ENCODE measurements at regions not wholly inside any gene's neighbourhood (a gene's known extent, or its start where the extent isn't known, plus 50 kb on each side); places are given as distances from the start of the nearest gene placed in this dataset.

GRCh38 chr4:112759313-112759712 is 122.4 kb downstream of the LARP7 start:
- no peaks in the 10 kb centered on the region for H3F3A ChIP-seq (ENCODE audit: insufficient read depth, low read length, poor library complexity, severe bottlenecking)
- no peak overlapping the region for H3K27ac ChIP-seq (ENCODE audit: low read length)
- H3K36me3 ChIP-seq (ENCODE audit: insufficient read depth, low read length), result no peaks in the 10 kb centered on the region
- H3K79me2 ChIP-seq (replicated peaks; ENCODE audit: insufficient read depth, low read length), result no peaks in the 10 kb centered on the region
- H3K9me3 ChIP-seq (ENCODE audit: low read length), result no peaks in the 10 kb centered on the region
- no peaks in the 10 kb centered on the region for H3K9me2 ChIP-seq (ENCODE audit: insufficient read depth, low read length)
- H3K4me3 ChIP-seq (ENCODE audit: low read length), result no peak overlapping the region
- TF ChIP-seq EZH2 (IDR thresholded peaks at IDR 0.05; ENCODE audit: borderline replicate concordance, insufficient read depth, low read length, poor library complexity, severe bottlenecking) (no peak), SMC3 (conservative IDR thresholded peaks at IDR 0.05; ENCODE audit: poor library complexity) (no peak), REST (IDR thresholded peaks at IDR 0.05; ENCODE audit: borderline replicate concordance) (no peak), RAD21 (conservative IDR thresholded peaks at IDR 0.05) (no peak), TAF1 (IDR thresholded peaks at IDR 0.05; ENCODE audit: low read depth) (no peak), POLR2AphosphoS5 (IDR thresholded peaks at IDR 0.05) (no peak), MXI1 (conservative IDR thresholded peaks at IDR 0.05; ENCODE audit: poor library complexity, severe bottlenecking) (no peak), EP300 (conservative IDR thresholded peaks at IDR 0.05; ENCODE audit: poor library complexity, severe bottlenecking) (no peak)
- TF ChIP-seq, protein P1, sequence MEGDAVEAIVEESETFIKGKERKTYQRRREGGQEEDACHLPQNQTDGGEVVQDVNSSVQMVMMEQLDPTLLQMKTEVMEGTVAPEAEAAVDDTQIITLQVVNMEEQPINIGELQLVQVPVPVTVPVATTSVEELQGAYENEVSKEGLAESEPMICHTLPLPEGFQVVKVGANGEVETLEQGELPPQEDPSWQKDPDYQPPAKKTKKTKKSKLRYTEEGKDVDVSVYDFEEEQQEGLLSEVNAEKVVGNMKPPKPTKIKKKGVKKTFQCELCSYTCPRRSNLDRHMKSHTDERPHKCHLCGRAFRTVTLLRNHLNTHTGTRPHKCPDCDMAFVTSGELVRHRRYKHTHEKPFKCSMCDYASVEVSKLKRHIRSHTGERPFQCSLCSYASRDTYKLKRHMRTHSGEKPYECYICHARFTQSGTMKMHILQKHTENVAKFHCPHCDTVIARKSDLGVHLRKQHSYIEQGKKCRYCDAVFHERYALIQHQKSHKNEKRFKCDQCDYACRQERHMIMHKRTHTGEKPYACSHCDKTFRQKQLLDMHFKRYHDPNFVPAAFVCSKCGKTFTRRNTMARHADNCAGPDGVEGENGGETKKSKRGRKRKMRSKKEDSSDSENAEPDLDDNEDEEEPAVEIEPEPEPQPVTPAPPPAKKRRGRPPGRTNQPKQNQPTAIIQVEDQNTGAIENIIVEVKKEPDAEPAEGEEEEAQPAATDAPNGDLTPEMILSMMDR (IDR thresholded peaks at IDR 0.05; ENCODE audit: poor library complexity, severe bottlenecking), result no peak
- no peak overlapping the region for H3K9ac ChIP-seq (ENCODE audit: low read length)
- H4K20me1 ChIP-seq (ENCODE audit: insufficient read depth), result no peaks in the 10 kb centered on the region
- no peak overlapping the region for H2AFZ ChIP-seq (ENCODE audit: low read depth, low read length)
- no peak overlapping the region for H3K4me2 ChIP-seq (ENCODE audit: low read length)
- H3K27me3 ChIP-seq (ENCODE audit: insufficient read depth, low read depth, low read length), result no peaks in the 10 kb centered on the region

DNA sequence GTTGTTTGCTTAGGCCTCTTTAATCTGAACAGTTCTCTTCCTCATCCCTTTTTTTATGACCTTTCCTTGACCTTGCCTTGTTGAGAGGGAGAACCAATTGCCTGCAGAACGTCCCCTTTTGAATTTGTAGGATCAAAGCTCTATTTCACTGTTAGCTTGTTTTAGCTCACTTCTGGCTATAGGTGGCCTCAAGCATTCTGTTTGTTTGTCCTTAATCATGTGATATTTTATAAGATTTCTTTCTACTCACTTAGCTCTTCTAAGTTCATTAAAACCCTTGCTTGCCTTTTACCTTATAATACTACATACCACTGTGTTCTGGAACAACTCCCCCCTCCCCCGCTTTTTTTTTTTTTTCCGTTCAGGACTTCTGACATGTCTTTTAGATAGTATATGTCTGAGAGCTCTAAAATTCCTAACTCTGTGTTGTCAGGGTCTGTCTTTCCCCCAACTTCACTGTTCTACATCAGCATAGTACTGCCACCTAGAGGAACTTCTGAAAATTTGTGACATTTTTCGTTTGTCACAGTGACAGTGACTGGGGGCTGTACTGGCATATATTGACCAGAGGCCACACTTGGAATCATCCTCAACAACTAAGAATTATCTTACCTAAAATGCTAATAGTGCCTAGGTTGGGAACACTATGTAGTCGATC is 128.5 kb downstream of the LARP7 start:
- no peaks in the 10 kb centered on the region for H4K20me1 ChIP-seq (ENCODE audit: insufficient read depth)
- H3K4me3 ChIP-seq (ENCODE audit: low read length), result no peak overlapping the region
- H3K9me2 ChIP-seq (ENCODE audit: insufficient read depth, low read length), result no peaks in the 10 kb centered on the region
- no peak overlapping the region for H3K9ac ChIP-seq (ENCODE audit: low read length)
- H3F3A ChIP-seq (ENCODE audit: insufficient read depth, low read length, poor library complexity, severe bottlenecking), result no peaks in the 10 kb centered on the region
- no peaks in the 10 kb centered on the region for H3K36me3 ChIP-seq (ENCODE audit: insufficient read depth, low read length)
- H3K4me2 ChIP-seq (ENCODE audit: low read length), result no peak overlapping the region
- no peaks in the 10 kb centered on the region for H3K27me3 ChIP-seq (ENCODE audit: insufficient read depth, low read depth, low read length)
- no peak overlapping the region for H3K27ac ChIP-seq (ENCODE audit: low read length)
- H3K79me2 ChIP-seq (replicated peaks; ENCODE audit: insufficient read depth, low read length), result no peaks in the 10 kb centered on the region
- no peak overlapping the region for H2AFZ ChIP-seq (ENCODE audit: low read depth, low read length)
- TF ChIP-seq REST (IDR thresholded peaks at IDR 0.05; ENCODE audit: borderline replicate concordance), result no peak
- TF ChIP-seq, protein P1 (IDR thresholded peaks at IDR 0.05; ENCODE audit: poor library complexity, severe bottlenecking), result peak; percentile 65
- TF ChIP-seq EP300 (conservative IDR thresholded peaks at IDR 0.05; ENCODE audit: poor library complexity, severe bottlenecking), result no peak
- TF ChIP-seq POLR2AphosphoS5 (IDR thresholded peaks at IDR 0.05), result no peak
- TF ChIP-seq TAF1 (IDR thresholded peaks at IDR 0.05; ENCODE audit: low read depth), result no peak
- no peak for TF ChIP-seq EZH2 (IDR thresholded peaks at IDR 0.05; ENCODE audit: borderline replicate concordance, insufficient read depth, low read length, poor library complexity, severe bottlenecking)
- TF ChIP-seq SMC3 (conservative IDR thresholded peaks at IDR 0.05; ENCODE audit: poor library complexity), result peak; percentile 51
- TF ChIP-seq MXI1 (conservative IDR thresholded peaks at IDR 0.05; ENCODE audit: poor library complexity, severe bottlenecking), result no peak
- peak; percentile 55 for TF ChIP-seq RAD21 (conservative IDR thresholded peaks at IDR 0.05)
- no peaks in the 10 kb centered on the region for H3K9me3 ChIP-seq (ENCODE audit: low read length)

Data from neural cell (in vitro differentiated cells).